ENCODE measurements at regions not wholly inside any gene's neighbourhood (a gene's known extent, or its start where the extent isn't known, plus 50 kb on each side); places are given as distances from the start of the nearest gene placed in this dataset.
A peak's percentile ranks its signal among the peaks of the same experiment; 100 is the strongest.

- DNase-seq (ENCODE audit: low read depth, low spot score): no peak
Observed at GRCh38 chr6:121816906-121817540, 381.6 kb downstream of the GJA1 start.

GRCh38 chr6:121823437-121823851 lies 388.0 kb downstream of the GJA1 start:
- peak; percentile 29 for DNase-seq (ENCODE audit: low read depth, low spot score)

- no peak for DNase-seq (ENCODE audit: low read depth, low spot score)
Observed at GRCh38 chr6:121826156-121826810, 390.8 kb downstream of the GJA1 start.

DNA sequence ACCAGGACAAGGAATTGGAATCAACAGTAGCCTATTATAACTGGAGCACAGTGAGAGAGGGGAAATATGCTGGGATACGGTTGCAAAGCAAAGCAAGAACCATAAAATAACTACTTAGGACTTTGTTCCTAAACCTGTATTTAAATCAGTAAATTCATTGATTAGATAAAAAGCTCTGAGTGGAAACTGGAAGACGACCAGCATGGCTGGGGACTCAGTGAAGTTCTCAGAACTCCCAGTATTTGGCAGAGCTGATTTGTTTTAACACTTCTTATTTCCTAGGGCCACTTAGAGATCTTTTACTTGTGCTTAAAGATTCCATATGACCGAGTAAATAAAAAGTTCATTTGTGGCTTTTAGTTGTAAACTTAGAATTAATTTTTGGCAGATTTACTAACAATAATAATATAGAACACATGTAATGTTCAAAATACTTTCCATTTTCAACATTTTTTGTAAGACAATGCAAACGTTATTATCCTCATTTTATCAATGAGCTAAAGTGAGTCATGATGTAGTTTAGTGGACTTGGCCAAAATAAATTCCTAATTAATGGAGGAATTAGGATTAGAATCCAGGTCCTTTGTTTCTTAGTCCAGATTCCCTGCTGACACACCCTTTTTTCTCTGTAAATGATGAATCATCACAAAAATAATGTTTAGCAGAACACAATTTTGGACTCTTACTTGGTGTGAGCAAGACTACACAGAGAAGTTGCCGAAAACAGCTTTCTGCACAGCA lies 392.9 kb downstream of the GJA1 start:
- DNase-seq (ENCODE audit: low read depth, low spot score): no peak

DNA sequence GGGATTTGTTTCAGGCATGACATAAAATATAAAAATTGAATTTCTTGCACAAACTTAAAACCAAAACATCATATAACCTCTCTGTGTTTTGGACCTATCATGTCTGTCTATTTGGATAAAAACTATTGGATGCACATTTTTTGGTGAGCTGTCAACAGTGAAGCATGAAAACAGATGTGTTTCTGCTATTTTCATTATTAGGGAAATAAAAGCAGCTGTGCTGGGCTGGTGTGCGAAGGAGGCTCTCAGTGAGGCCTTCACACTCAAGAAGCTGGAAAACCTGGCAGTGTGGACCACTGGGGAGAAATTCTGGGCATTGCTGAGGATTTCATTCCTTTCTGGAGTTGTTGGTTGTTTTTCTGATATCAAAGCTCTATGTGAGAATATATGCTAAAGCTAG lies 395.3 kb downstream of the GJA1 start:
- no peak for DNase-seq (ENCODE audit: low read depth, low spot score)

GRCh38 chr6:121835662-121836061 lies 400.2 kb downstream of the GJA1 start:
- DNase-seq (ENCODE audit: low read depth, low spot score): no peak

GRCh38 chr6:121837545-121838229 lies 402.2 kb downstream of the GJA1 start:
- DNase-seq (ENCODE audit: low read depth, low spot score): no peak

DNA sequence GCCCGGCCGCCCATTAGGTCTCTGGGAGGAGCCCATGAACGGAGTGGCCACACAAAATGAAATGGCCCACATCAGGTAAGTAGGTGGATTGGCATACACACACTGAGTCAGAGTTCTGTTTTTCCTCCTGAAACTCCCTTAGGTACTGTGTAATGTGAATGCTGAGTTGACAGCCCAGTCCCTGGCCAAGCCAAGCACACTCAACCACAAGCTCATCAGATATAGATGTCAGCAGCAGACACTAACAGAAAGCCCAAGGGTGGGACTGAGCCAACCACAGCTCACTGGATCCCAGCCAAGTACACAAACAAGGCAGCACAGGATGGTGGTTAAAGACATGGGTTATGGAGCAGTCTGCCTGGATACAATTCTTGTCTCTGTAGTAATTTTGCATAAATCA lies 403.4 kb downstream of the GJA1 start:
- no peak for DNase-seq (ENCODE audit: low read depth, low spot score)

DNA sequence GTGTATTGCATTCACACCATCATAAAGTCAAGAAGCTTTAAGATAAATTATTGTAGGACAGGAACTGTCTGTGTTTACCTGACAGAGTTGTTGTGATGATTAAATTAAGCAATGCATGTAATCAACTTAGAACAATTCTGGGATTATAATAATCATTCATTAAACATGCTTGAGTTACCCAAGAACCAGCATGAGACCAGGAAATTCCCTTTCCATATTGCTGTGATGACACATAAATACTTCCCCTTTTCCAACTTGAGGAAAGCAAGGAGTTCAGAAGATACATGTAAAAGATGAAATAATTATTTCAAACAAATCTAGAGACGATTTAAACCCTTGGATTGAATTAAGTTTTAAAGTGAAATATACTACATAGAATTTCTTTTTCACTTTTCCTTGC lies 404.4 kb downstream of the GJA1 start:
- no peak for DNase-seq (ENCODE audit: low read depth, low spot score)

GRCh38 chr6:121844898-121845297 lies 409.5 kb downstream of the GJA1 start:
- no peak for DNase-seq (ENCODE audit: low read depth, low spot score)

- no peak for DNase-seq (ENCODE audit: low read depth, low spot score)
Observed at GRCh38 chr6:121847806-121848522, 412.5 kb downstream of the GJA1 start.

- DNase-seq (ENCODE audit: low read depth, low spot score): no peak
Observed at GRCh38 chr6:121848523-121849255, 413.2 kb downstream of the GJA1 start.

GRCh38 chr6:121849477-121849876 lies 414.0 kb downstream of the GJA1 start:
- no peak for DNase-seq (ENCODE audit: low read depth, low spot score)

DNA sequence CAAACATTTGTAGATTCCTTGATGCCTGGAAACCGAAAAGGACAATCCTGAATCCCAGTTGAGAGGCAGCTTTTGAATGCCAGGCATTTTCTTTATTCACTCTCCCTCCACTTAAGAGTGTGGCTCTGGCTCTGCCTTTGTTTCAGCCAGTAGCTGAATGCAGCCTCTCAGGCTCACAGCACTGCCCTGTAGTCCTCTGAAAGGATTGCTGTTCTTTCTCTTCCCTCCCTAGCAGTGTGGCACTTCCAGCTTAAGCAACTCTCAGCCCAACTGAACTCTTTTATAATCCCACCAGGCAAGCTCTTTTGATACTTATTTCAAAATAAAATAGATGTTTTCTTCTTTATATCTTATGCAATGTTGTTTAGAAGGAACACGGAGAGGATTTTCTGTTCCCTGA lies 415.6 kb downstream of the GJA1 start:
- DNase-seq (ENCODE audit: low read depth, low spot score): no peak

DNA sequence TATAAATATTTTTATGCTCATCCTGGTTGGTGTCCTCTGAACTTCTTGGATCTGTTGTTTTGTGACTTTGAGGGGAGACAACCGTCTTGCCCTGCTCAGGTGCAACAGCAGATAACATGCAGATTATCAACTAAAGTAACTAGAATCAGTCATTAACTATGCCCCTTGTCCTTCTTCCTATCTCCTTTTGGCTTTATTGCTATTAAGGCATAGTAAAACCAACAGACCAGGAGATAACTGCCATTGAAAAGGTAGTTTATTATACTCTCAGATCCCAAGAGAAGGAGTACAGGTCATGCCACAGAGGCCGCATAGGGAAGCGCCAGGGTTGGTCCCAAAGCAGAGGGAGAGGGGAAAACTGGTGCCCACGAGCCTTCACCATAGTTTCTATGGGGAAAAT lies 418.2 kb downstream of the GJA1 start:
- no peak for DNase-seq (ENCODE audit: low read depth, low spot score)

GRCh38 chr6:121855521-121855920 lies 420.1 kb downstream of the GJA1 start:
- no peak for DNase-seq (ENCODE audit: low read depth, low spot score)

DNA sequence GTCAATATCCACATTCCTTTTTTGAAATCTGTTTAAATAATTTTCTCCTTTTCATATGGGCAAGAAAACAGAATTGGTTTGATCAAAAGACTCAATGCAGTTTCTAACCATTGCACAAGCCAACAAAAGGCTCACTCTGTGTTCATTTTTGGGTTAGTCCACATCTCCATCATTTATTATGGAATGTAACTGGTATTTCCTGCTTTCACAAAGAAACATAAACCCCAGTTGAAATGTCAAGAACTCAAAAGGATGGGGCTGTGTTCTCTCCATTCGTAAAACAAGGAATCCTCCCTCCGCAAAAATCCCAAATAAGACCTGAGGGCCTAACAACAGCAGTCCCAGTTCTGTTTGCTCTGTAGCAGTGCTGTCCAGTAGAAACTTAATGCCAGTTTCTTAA lies 420.9 kb downstream of the GJA1 start:
- no peak for DNase-seq (ENCODE audit: low read depth, low spot score)

GRCh38 chr6:121857551-121857950 lies 422.1 kb downstream of the GJA1 start:
- DNase-seq (ENCODE audit: low read depth, low spot score): no peak

DNA sequence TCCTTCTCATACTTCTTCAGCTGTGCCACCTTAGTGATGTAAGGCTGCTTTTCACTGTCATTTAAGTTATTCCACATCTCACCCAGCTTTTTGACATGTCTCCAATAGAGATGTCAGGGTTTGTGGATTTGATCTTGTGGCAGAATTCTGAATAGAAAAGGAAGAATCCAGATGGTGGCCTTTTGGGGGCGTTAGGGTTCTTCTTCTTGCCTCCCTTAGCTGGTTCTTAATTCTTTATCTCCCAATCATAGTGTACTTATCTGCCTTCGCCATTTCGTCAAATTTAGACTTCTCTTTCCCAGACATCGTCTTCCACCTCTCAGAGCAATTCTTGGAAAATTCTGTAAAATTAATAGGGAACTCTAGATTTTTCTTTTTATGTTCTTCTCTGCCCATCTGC lies 422.9 kb downstream of the GJA1 start:
- DNase-seq (ENCODE audit: low read depth, low spot score): no peak

GRCh38 chr6:121858986-121859385 lies 423.5 kb downstream of the GJA1 start:
- no peak for DNase-seq (ENCODE audit: low read depth, low spot score)

GRCh38 chr6:121865811-121866210 lies 430.4 kb downstream of the GJA1 start:
- DNase-seq (ENCODE audit: low read depth, low spot score): no peak

All from brain pericyte (primary cell).